GM19193 (cell line): ENCODE measurements at regions not wholly inside any gene's neighbourhood (a gene's known extent, or its start where the extent isn't known, plus 50 kb on each side); places are given as distances from the start of the nearest gene placed in this dataset.

Experiments used
- POLR2A ChIP-seq: IDR thresholded peaks from 4 replicates; pipeline ENCODE4 v1.6.1; 2011; ENCODE audit not compliant: insufficient read depth, insufficient read length; ENCODE audit errors: extremely low read depth

- TF ChIP-seq POLR2A, result no peak
These were observed 98.3 kb downstream of the SOX4 start for GRCh38 chr6:21691685-21692346.

GRCh38 chr6:21692721-21693120, 99.2 kb downstream of the SOX4 start:
- TF ChIP-seq POLR2A, result no peak

- TF ChIP-seq POLR2A, result no peak
These were observed 100.6 kb downstream of the SOX4 start for GRCh38 chr6:21694168-21694567.

GRCh38 chr6:21707524-21708319, 114.2 kb downstream of the SOX4 start:
- no peak for TF ChIP-seq POLR2A

GRCh38 chr6:21708320-21708580, 114.7 kb downstream of the SOX4 start:
- no peak for TF ChIP-seq POLR2A

GRCh38 chr6:21710216-21710615, 116.7 kb downstream of the SOX4 start:
- no peak for TF ChIP-seq POLR2A

- TF ChIP-seq POLR2A, result no peak
These were observed 117.5 kb downstream of the SOX4 start for GRCh38 chr6:21710908-21711627.

- TF ChIP-seq POLR2A, result no peak
These were observed 118.7 kb downstream of the SOX4 start for GRCh38 chr6:21712213-21712612.

- no peak for TF ChIP-seq POLR2A
These were observed 119.9 kb downstream of the SOX4 start for GRCh38 chr6:21713481-21713880.

GRCh38 chr6:21715180-21715579, 121.6 kb downstream of the SOX4 start:
- no peak for TF ChIP-seq POLR2A

GRCh38 chr6:21722510-21722909, 129.0 kb downstream of the SOX4 start:
- no peak for TF ChIP-seq POLR2A

GRCh38 chr6:21726676-21727075, 133.1 kb downstream of the SOX4 start:
- TF ChIP-seq POLR2A, result no peak

GRCh38 chr6:21728141-21728540, 134.6 kb downstream of the SOX4 start:
- no peak for TF ChIP-seq POLR2A

GRCh38 chr6:21729431-21729830, 135.9 kb downstream of the SOX4 start:
- TF ChIP-seq POLR2A, result no peak

GRCh38 chr6:21730533-21730932, 137.0 kb downstream of the SOX4 start:
- no peak for TF ChIP-seq POLR2A
